Calu3 (cell line): ENCODE measurements at regions not wholly inside any gene's neighbourhood (a gene's known extent, or its start where the extent isn't known, plus 50 kb on each side); places are given as distances from the start of the nearest gene placed in this dataset.

Experiments
- BruUV-seq: library from RNA; stranded (reverse); fragments of 400-500 nt; replicated peaks from 2 replicates; lab custom pipeline; 2021; lab: Mats Ljungman, UMichigan
- CTCF ChIA-PET: fragments of 300-600 bp; sonication (Branson Sonifier 250); formaldehyde crosslinking; loops from one replicate; lab custom pipeline; 2022; ENCODE audit warnings: antibody characterized with exemption; lab: Charles Lee
- DNase-seq: peaks from one replicate; pipeline ENCODE4 v3.0.0; 2022
- H3K27ac Mint-ChIP-seq: one replicate; pipeline ENCODE4 v1.8.0; 2022; ENCODE audit warnings: mixed read lengths; ENCODE audit not compliant: unreplicated experiment
- H3K27me3 Mint-ChIP-seq: one replicate; pipeline ENCODE4 v1.8.0; 2022; ENCODE audit warnings: mixed read lengths; ENCODE audit not compliant: unreplicated experiment
- H3K36me3 Mint-ChIP-seq: one replicate; pipeline ENCODE4 v1.8.0; 2022; ENCODE audit warnings: mild to moderate bottlenecking, moderate library complexity, mixed read lengths; ENCODE audit not compliant: insufficient read depth, unreplicated experiment
- H3K4me1 Mint-ChIP-seq: one replicate; pipeline ENCODE4 v1.8.0; 2022; ENCODE audit warnings: mild to moderate bottlenecking, low read depth, mixed read lengths; ENCODE audit not compliant: unreplicated experiment
- H3K4me3 Mint-ChIP-seq: one replicate; pipeline ENCODE4 v1.8.0; 2022; ENCODE audit warnings: mild to moderate bottlenecking, low read depth, moderate library complexity, mixed read lengths; ENCODE audit not compliant: unreplicated experiment
- H3K9me3 Mint-ChIP-seq: one replicate; pipeline ENCODE4 v1.8.0; 2022; ENCODE audit warnings: low read depth, mixed read lengths; ENCODE audit not compliant: unreplicated experiment
- CTCF ChIP-seq: fragments of 200-600 bp; IDR thresholded peaks from one replicate; pipeline ENCODE4 v1.8.0; 2022; ENCODE audit warnings: antibody characterized with exemption; ENCODE audit not compliant: unreplicated experiment
- intact Hi-C: fragments of 100-400 bp; cut with micrococcal nuclease; formaldehyde crosslinking; loops from one replicate; pipeline ENCODE4 v1.10.0; 2022; ENCODE audit not compliant: unreplicated experiment

GRCh38 chr1:244164511-244164890, 113.4 kb downstream of the ZBTB18 start:
- Mint-ChIP-seq H3K9me3 (peaks cover 2% of the 10 kb centered on the region), H3K4me1 (peaks cover 16% of the 10 kb centered on the region), H3K27me3 (no peaks in the 10 kb centered on the region), H3K36me3 (peaks cover 4% of the 10 kb centered on the region), H3K27ac (no peak overlapping the region), H3K4me3 (no peak overlapping the region)
- CTCF ChIA-PET = interaction anchor here (1.0 to 1.2 kb wide), 3 partner anchors 12 to 433 kb away, joined by 3 to 4 read pairs (median 3); no protein-coding TSS in a partner anchor
- DNase-seq = no peak
- intact Hi-C loops = loop anchor here (1.0 to 5.0 kb wide), 4 partner anchors 50 to 117 kb away; no protein-coding TSS in a partner anchor
- no peak for TF ChIP-seq CTCF
- no TSS peak for BruUV-seq

GRCh38 chr1:244165021-244165420, 113.9 kb downstream of the ZBTB18 start:
- no TSS peak for BruUV-seq
- CTCF ChIA-PET = no interaction called here
- H3K27me3 Mint-ChIP-seq = no peaks in the 10 kb centered on the region
- no peak for DNase-seq
- no peak overlapping the region for H3K27ac Mint-ChIP-seq
- H3K36me3 Mint-ChIP-seq = peaks cover 4% of the 10 kb centered on the region
- H3K9me3 Mint-ChIP-seq = peaks cover 2% of the 10 kb centered on the region
- H3K4me1 Mint-ChIP-seq = peaks cover 11% of the 10 kb centered on the region
- no peak for TF ChIP-seq CTCF
- H3K4me3 Mint-ChIP-seq = no peak overlapping the region
- intact Hi-C loops = no loop called here

- H3K27ac Mint-ChIP-seq = no peak overlapping the region
- DNase-seq = no peak
- TF ChIP-seq CTCF = no peak
- peaks cover 2% of the 10 kb centered on the region for H3K9me3 Mint-ChIP-seq
- peaks cover 6% of the 10 kb centered on the region for H3K4me1 Mint-ChIP-seq
- no TSS peak for BruUV-seq
- CTCF ChIA-PET = no interaction called here
- peaks cover 4% of the 10 kb centered on the region for H3K36me3 Mint-ChIP-seq
- no peaks in the 10 kb centered on the region for H3K27me3 Mint-ChIP-seq
- intact Hi-C loops = no loop called here
- no peak overlapping the region for H3K4me3 Mint-ChIP-seq
Observed at GRCh38 chr1:244165701-244166100, 114.6 kb downstream of the ZBTB18 start.

- intact Hi-C loops = no loop called here
- no peak for TF ChIP-seq CTCF
- CTCF ChIA-PET = no interaction called here
- H3K36me3 Mint-ChIP-seq = no peaks in the 10 kb centered on the region
- H3K4me1 Mint-ChIP-seq = peaks cover 8% of the 10 kb centered on the region
- no peaks in the 10 kb centered on the region for H3K9me3 Mint-ChIP-seq
- H3K4me3 Mint-ChIP-seq = no peak overlapping the region
- no peak for DNase-seq
- H3K27ac Mint-ChIP-seq = no peak overlapping the region
- no peaks in the 10 kb centered on the region for H3K27me3 Mint-ChIP-seq
- BruUV-seq = no TSS peak
Observed at GRCh38 chr1:244171241-244171985, 120.3 kb downstream of the ZBTB18 start.
